Breast epithelium (tissue), 3 donors: ENCODE measurements at regions not wholly inside any gene's neighbourhood (a gene's known extent, or its start where the extent isn't known, plus 50 kb on each side); places are given as distances from the start of the nearest gene placed in this dataset.

ENCODE experiments used
- POLR2A ChIP-seq: fragments of 450-650 bp; IDR thresholded peaks from one replicate; pipeline ENCODE4 v1.6.1; 2016; ENCODE audit warnings: antibody characterized with exemption, mild to moderate bottlenecking, moderate library complexity
- TF ChIP-seq, protein P1 (sequence below), 3 donors: fragments of 450-650 bp; IDR thresholded peaks; one replicate each; pipeline ENCODE4 v1.5.1; 2016 to 2017; ENCODE audit warnings: antibody characterized with exemption in 3 of 3, mild to moderate bottlenecking in 3 of 3, moderate library complexity in 3 of 3

DNA sequence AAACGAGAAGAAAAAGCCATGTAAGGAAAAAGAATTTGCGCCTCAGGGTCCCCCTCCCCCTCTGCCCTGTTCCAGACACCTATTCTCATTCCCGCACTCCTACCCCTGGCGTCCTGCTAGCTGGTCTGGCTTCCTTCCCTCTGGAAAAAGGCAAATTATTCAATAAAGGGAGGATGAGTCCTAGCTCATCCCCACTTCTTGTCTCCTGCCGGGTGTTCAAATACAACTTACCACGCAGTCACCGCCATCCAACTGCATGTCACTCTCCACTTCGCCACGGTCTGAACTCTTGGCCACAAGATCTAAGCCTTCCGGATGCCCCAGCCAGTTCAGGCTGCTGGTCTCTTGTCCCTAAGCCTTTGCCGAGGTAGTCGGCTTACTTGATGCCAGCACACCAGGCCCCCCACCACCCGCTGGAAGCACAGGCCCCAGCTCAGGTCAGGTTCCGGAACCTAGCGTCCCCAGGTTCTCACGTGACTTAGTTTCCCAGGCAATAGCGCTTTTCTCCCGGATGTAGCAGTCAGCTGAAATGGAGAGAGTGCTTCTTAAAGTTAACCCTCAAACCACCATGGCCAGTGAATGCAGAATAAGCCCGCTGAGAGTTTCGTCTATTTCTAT lies 209.6 kb upstream of the SPIN4 start:
- no peak for TF ChIP-seq POLR2A
- TF ChIP-seq, protein P1, sequence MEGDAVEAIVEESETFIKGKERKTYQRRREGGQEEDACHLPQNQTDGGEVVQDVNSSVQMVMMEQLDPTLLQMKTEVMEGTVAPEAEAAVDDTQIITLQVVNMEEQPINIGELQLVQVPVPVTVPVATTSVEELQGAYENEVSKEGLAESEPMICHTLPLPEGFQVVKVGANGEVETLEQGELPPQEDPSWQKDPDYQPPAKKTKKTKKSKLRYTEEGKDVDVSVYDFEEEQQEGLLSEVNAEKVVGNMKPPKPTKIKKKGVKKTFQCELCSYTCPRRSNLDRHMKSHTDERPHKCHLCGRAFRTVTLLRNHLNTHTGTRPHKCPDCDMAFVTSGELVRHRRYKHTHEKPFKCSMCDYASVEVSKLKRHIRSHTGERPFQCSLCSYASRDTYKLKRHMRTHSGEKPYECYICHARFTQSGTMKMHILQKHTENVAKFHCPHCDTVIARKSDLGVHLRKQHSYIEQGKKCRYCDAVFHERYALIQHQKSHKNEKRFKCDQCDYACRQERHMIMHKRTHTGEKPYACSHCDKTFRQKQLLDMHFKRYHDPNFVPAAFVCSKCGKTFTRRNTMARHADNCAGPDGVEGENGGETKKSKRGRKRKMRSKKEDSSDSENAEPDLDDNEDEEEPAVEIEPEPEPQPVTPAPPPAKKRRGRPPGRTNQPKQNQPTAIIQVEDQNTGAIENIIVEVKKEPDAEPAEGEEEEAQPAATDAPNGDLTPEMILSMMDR (IDR thresholded peaks at IDR 0.05) = no peak
